Stimulated activated CD8-positive, alpha-beta memory T cell treated with anti-CD3 and anti-CD28 coated beads, Interleukin-12 subunit alpha, Interleukin-12 subunit beta, amount 100 ng/mL, for 24 hours (primary cell): ENCODE measurements at regions not wholly inside any gene's neighbourhood (a gene's known extent, or its start where the extent isn't known, plus 50 kb on each side); places are given as distances from the start of the nearest gene placed in this dataset.

Source experiments
- DNase-seq: peaks from one replicate; pipeline ENCODE4 v3.0.0-alpha.2; 2020; ENCODE audit errors: extremely low read depth

- DNase-seq, result no peak
Observed at GRCh38 chr17:72518159-72518732, 397.4 kb downstream of the SOX9 start.

- no peak for DNase-seq
Observed at GRCh38 chr17:72518753-72519597, 398.2 kb downstream of the SOX9 start.

GRCh38 chr17:72519598-72519936 is 398.7 kb downstream of the SOX9 start:
- no peak for DNase-seq

- DNase-seq, result no peak
Observed at GRCh38 chr17:72520665-72521303, 400.0 kb downstream of the SOX9 start.

- DNase-seq, result no peak
Observed at GRCh38 chr17:72523491-72523890, 402.7 kb downstream of the SOX9 start.

GRCh38 chr17:72525225-72526015 is 404.6 kb downstream of the SOX9 start:
- DNase-seq, result no peak

GRCh38 chr17:72526769-72527168 is 405.9 kb downstream of the SOX9 start:
- DNase-seq, result no peak

GRCh38 chr17:72527789-72528188 is 407.0 kb downstream of the SOX9 start:
- no peak for DNase-seq

GRCh38 chr17:72528683-72529082 is 407.9 kb downstream of the SOX9 start:
- DNase-seq, result no peak

- DNase-seq, result no peak
Observed at GRCh38 chr17:72529386-72529785, 408.6 kb downstream of the SOX9 start.

GRCh38 chr17:72530454-72530853 is 409.6 kb downstream of the SOX9 start:
- no peak for DNase-seq

GRCh38 chr17:72531729-72532128 is 410.9 kb downstream of the SOX9 start:
- DNase-seq, result no peak

- DNase-seq, result no peak
Observed at GRCh38 chr17:72534265-72534664, 413.4 kb downstream of the SOX9 start.

- DNase-seq, result no peak
Observed at GRCh38 chr17:72534776-72535175, 414.0 kb downstream of the SOX9 start.

- DNase-seq, result no peak
Observed at GRCh38 chr17:72535346-72535745, 414.5 kb downstream of the SOX9 start.

GRCh38 chr17:72535779-72536178 is 415.0 kb downstream of the SOX9 start:
- no peak for DNase-seq

- DNase-seq, result no peak
Observed at GRCh38 chr17:72536788-72537187, 416.0 kb downstream of the SOX9 start.

GRCh38 chr17:72538443-72538842 is 417.6 kb downstream of the SOX9 start:
- no peak for DNase-seq

- DNase-seq, result no peak
Observed at GRCh38 chr17:72538901-72539352, 418.1 kb downstream of the SOX9 start.

- no peak for DNase-seq
Observed at GRCh38 chr17:72539981-72540897, 419.4 kb downstream of the SOX9 start.

- DNase-seq, result no peak
Observed at GRCh38 chr17:72542317-72542716, 421.5 kb downstream of the SOX9 start.
